ENCODE measurements at regions not wholly inside any gene's neighbourhood (a gene's known extent, or its start where the extent isn't known, plus 50 kb on each side); places are given as distances from the start of the nearest gene placed in this dataset.

GRCh38 chr2:129275706-129276105 lies 703.8 kb upstream of the RAB6C start:
- Mint-ChIP-seq H3K4me3 (no peak overlapping the region), H3K36me3 (no peaks in the 10 kb centered on the region), H3K9me3 (peaks cover 0 to 15% (median 2%) of the 10 kb centered on the region in 7 donors), H3K27ac (no peak overlapping the region), H3K27me3 (peaks cover 0 to 5% (median 5%) of the 10 kb centered on the region in 3 donors), H3K4me1 (no peaks in the 10 kb centered on the region)
- no peak for ATAC-seq (ENCODE audit: low read depth in 2 of 2)
- DNase-seq = no peak

DNA sequence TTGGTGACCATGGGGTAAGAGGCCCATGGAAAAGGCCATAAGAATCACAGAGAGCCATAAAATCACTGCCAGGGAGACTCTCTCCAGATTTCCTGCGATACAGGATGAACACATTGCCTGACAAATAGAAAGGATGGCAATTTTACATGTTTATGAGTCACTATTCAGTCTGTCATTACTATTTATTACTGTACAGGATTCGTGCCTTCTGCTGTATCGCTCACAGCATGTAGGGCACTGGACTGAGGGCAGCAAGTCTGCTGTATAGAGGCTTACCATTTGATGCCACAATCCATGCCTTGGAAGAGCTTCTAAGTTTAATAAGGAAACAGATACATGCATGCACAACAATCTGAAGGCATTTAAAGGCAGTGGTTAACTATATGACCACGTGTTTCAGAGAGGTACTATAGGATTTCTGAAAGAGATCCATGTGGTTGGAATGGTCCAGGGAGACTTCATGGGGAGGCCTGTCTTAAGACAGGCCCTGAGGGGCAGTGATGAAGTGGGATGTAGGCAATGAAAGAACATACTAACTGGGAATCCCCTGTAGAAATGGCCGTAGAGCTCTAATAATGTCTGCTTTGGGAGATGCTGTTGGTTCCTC lies 702.4 kb upstream of the RAB6C start:
- H3K27ac Mint-ChIP-seq = no peak overlapping the region
- no peak for DNase-seq
- H3K4me1 Mint-ChIP-seq = no peaks in the 10 kb centered on the region

GRCh38 chr2:129277585-129277981 lies 701.9 kb upstream of the RAB6C start:
- ATAC-seq (ENCODE audit: low read depth in 2 of 2) = no peak
- peaks cover 1 to 10% (median 5%) of the 10 kb centered on the region in 3 donors for H3K27me3 Mint-ChIP-seq

More for the DNA sequence above, 702.4 kb upstream of the RAB6C start:
- Mint-ChIP-seq H3K27me3 (peaks cover 0 to 10% (median 5%) of the 10 kb centered on the region in 3 donors), H3K4me3 (no peak overlapping the region), H3K36me3 (no peaks in the 10 kb centered on the region), H3K9me3 (peaks cover 0 to 14% (median 1%) of the 10 kb centered on the region in 7 donors)
- no peak for ATAC-seq (ENCODE audit: low read depth in 2 of 2)

GRCh38 chr2:129281791-129282530 lies 697.5 kb upstream of the RAB6C start:
- ATAC-seq (ENCODE audit: low read depth in 2 of 2) (no peak), DNase-seq (no peak)
- Mint-ChIP-seq H3K9me3 (peaks cover 0 to 21% (median 4%) of the 10 kb centered on the region in 7 donors), H3K4me3 (no peak overlapping the region), H3K36me3 (no peaks in the 10 kb centered on the region), H3K4me1 (no peaks in the 10 kb centered on the region), H3K27me3 (peaks cover 5 to 8% (median 5%) of the 10 kb centered on the region in 3 donors), H3K27ac (no peak overlapping the region)

More at GRCh38 chr2:129277585-129277981, 701.9 kb upstream of the RAB6C start:
- no peak for DNase-seq
- no peak overlapping the region for H3K4me3 Mint-ChIP-seq
- peaks cover 0 to 14% (median 1%) of the 10 kb centered on the region in 7 donors for H3K9me3 Mint-ChIP-seq
- H3K36me3 Mint-ChIP-seq = no peaks in the 10 kb centered on the region
- peak overlapping the region in 1 of 6 donors; percentile 57 for H3K27ac Mint-ChIP-seq
- H3K4me1 Mint-ChIP-seq = no peaks in the 10 kb centered on the region

GRCh38 chr2:129285012-129285411 lies 694.5 kb upstream of the RAB6C start:
- Mint-ChIP-seq H3K4me3 (no peak overlapping the region), H3K27ac (no peak overlapping the region), H3K36me3 (no peaks in the 10 kb centered on the region), H3K9me3 (peaks cover 0 to 9% (median 3%) of the 10 kb centered on the region in 7 donors), H3K4me1 (no peaks in the 10 kb centered on the region), H3K27me3 (peaks cover 5 to 8% (median 6%) of the 10 kb centered on the region in 3 donors)
- DNase-seq (no peak), ATAC-seq (ENCODE audit: low read depth in 2 of 2) (no peak)

- Mint-ChIP-seq H3K4me3 (no peak overlapping the region), H3K27me3 (peaks cover 0 to 14% (median 7%) of the 10 kb centered on the region in 3 donors), H3K4me1 (no peaks in the 10 kb centered on the region), H3K9me3 (peaks cover 1 to 14% (median 6%) of the 10 kb centered on the region in 7 donors), H3K36me3 (no peaks in the 10 kb centered on the region), H3K27ac (no peak overlapping the region)
- ATAC-seq (ENCODE audit: low read depth in 2 of 2) (no peak), DNase-seq (no peak)
Observed at GRCh38 chr2:129293326-129293725, 686.1 kb upstream of the RAB6C start.

DNA sequence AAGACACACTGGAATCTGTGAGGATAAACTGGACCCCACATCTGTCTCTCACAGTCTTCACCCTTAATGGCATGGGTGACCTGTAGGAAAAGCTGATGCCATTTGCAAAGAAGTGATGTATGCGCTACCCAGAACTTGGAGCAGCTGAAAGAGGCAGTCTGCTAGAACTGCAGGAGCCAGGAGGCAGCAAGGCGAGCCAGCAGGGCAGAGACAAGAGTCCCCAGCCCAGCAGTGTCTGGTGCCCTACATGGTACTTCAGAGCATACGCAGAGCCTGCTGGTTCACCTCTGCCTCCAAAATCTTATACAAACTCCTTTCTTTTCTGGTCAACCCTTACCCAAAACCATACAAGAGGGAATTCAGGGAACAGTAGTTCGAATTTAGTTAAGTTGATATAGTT lies 683.1 kb upstream of the RAB6C start:
- DNase-seq (no peak), ATAC-seq (ENCODE audit: low read depth in 2 of 2) (no peak)
- no peaks in the 10 kb centered on the region for H3K36me3 Mint-ChIP-seq
- no peaks in the 10 kb centered on the region for H3K4me1 Mint-ChIP-seq
- H3K4me3 Mint-ChIP-seq = no peak overlapping the region
- H3K27me3 Mint-ChIP-seq = peaks cover 5 to 17% (median 16%) of the 10 kb centered on the region in 3 donors
- no peak overlapping the region for H3K27ac Mint-ChIP-seq
- H3K9me3 Mint-ChIP-seq = peaks cover 1 to 10% (median 4%) of the 10 kb centered on the region in 7 donors

GRCh38 chr2:129296806-129297205 lies 682.7 kb upstream of the RAB6C start:
- H3K4me3 Mint-ChIP-seq = no peak overlapping the region

GRCh38 chr2:129297430-129297829 lies 682.0 kb upstream of the RAB6C start:
- Mint-ChIP-seq H3K4me1 (no peaks in the 10 kb centered on the region), H3K4me3 (no peak overlapping the region), H3K36me3 (no peaks in the 10 kb centered on the region), H3K27me3 (peaks cover 5 to 19% (median 10%) of the 10 kb centered on the region in 3 donors), H3K27ac (no peak overlapping the region), H3K9me3 (peaks cover 1 to 10% (median 4%) of the 10 kb centered on the region in 7 donors)
- no peak for DNase-seq
- no peak for ATAC-seq (ENCODE audit: low read depth in 2 of 2)

More at GRCh38 chr2:129296806-129297205, 682.7 kb upstream of the RAB6C start:
- H3K27ac Mint-ChIP-seq = peak overlapping the region in 1 of 6 donors; percentile 63
- ATAC-seq (ENCODE audit: low read depth in 2 of 2) (no peak), DNase-seq (no peak)
- H3K36me3 Mint-ChIP-seq = no peaks in the 10 kb centered on the region
- no peaks in the 10 kb centered on the region for H3K4me1 Mint-ChIP-seq
- H3K27me3 Mint-ChIP-seq = peaks cover 5 to 16% (median 15%) of the 10 kb centered on the region in 3 donors
- peaks cover 1 to 10% (median 4%) of the 10 kb centered on the region in 7 donors for H3K9me3 Mint-ChIP-seq

- DNase-seq = no peak
Observed at GRCh38 chr2:129299338-129299737, 680.1 kb upstream of the RAB6C start.

GRCh38 chr2:129299756-129300155 lies 679.7 kb upstream of the RAB6C start:
- no peak overlapping the region for H3K27ac Mint-ChIP-seq
- no peaks in the 10 kb centered on the region for H3K36me3 Mint-ChIP-seq
- peaks cover 5 to 37% (median 16%) of the 10 kb centered on the region in 3 donors for H3K27me3 Mint-ChIP-seq
- DNase-seq (no peak), ATAC-seq (ENCODE audit: low read depth in 2 of 2) (no peak)
- no peaks in the 10 kb centered on the region for H3K4me1 Mint-ChIP-seq
- peaks cover 0 to 9% (median 2%) of the 10 kb centered on the region in 7 donors for H3K9me3 Mint-ChIP-seq
- H3K4me3 Mint-ChIP-seq = no peak overlapping the region

More at GRCh38 chr2:129299338-129299737, 680.1 kb upstream of the RAB6C start:
- H3K4me3 Mint-ChIP-seq = no peak overlapping the region
- peaks cover 5 to 37% (median 16%) of the 10 kb centered on the region in 3 donors for H3K27me3 Mint-ChIP-seq
- ATAC-seq (ENCODE audit: low read depth in 2 of 2) = no peak
- no peaks in the 10 kb centered on the region for H3K4me1 Mint-ChIP-seq
- H3K9me3 Mint-ChIP-seq = peaks cover 0 to 9% (median 2%) of the 10 kb centered on the region in 7 donors
- no peaks in the 10 kb centered on the region for H3K36me3 Mint-ChIP-seq
- peak overlapping the region in 1 of 6 donors; percentile 41 for H3K27ac Mint-ChIP-seq

GRCh38 chr2:129300456-129300855 lies 679.0 kb upstream of the RAB6C start:
- Mint-ChIP-seq H3K4me1 (no peaks in the 10 kb centered on the region), H3K9me3 (peaks cover 0 to 9% (median 2%) of the 10 kb centered on the region in 7 donors), H3K27me3 (peaks cover 5 to 37% (median 16%) of the 10 kb centered on the region in 3 donors), H3K4me3 (no peak overlapping the region), H3K27ac (no peak overlapping the region), H3K36me3 (no peaks in the 10 kb centered on the region)
- no peak for ATAC-seq (ENCODE audit: low read depth in 2 of 2)
- DNase-seq = no peak

- Mint-ChIP-seq H3K9me3 (peaks cover 0 to 9% (median 0%) of the 10 kb centered on the region in 7 donors), H3K4me1 (no peaks in the 10 kb centered on the region), H3K36me3 (no peaks in the 10 kb centered on the region), H3K27ac (no peak overlapping the region), H3K27me3 (peaks cover 5 to 37% (median 16%) of the 10 kb centered on the region in 3 donors), H3K4me3 (no peak overlapping the region)
- ATAC-seq (ENCODE audit: low read depth in 2 of 2) (no peak), DNase-seq (no peak)
Observed at GRCh38 chr2:129301431-129301913, 678.0 kb upstream of the RAB6C start.
